CD4-positive, alpha-beta T cell (primary cell): ENCODE measurements at regions not wholly inside any gene's neighbourhood (a gene's known extent, or its start where the extent isn't known, plus 50 kb on each side); places are given as distances from the start of the nearest gene placed in this dataset.
"Not testable (repeated sequence)": the region's sequence is repeated elsewhere in the genome, so short reads cannot be mapped to it uniquely, and the experiment has no call there.

Source experiments
- ATAC-seq: fragments of 200-7000 bp; cut with Tn5 transposase; one replicate; pipeline ENCODE4 v1.10.0; 2022; ENCODE audit warnings: mild to moderate bottlenecking; ENCODE audit not compliant: poor library complexity
- CTCF ChIA-PET: fragments of 350-600 bp; sonication (Branson Sonifier 250); formaldehyde crosslinking; loops from one replicate; lab custom pipeline; 2021; ENCODE audit warnings: antibody characterized with exemption, inconsistent platforms; lab: Charles Lee
- POLR2A ChIA-PET: fragments of 350-600 bp; sonication (Branson Sonifier 250); formaldehyde crosslinking; loops from one replicate; lab custom pipeline; 2021; ENCODE audit warnings: antibody characterized with exemption, inconsistent platforms; lab: Charles Lee
- DNase-seq, 14 experiments: peaks; one replicate each; pipeline ENCODE4 v3.0.0-alpha.2; 2013 to 2020; ENCODE audit warnings: mixed read lengths in 2 of 14
- H3K27ac ChIP-seq, 2 donors: one replicate each; pipeline versions ENCODE4 v1.5.1 to v1.7.0; 2013; ENCODE audit warnings: low read length in 2 of 2, low read depth in 1 of 2, mild to moderate bottlenecking in 1 of 2
- H3K27me3 ChIP-seq, 2 experiments: 1 replicate in 1 of 2; 2 replicates in 1 of 2; pipeline versions ENCODE4 v1.6.1 to v1.7.0; 2013; ENCODE audit warnings: low read length in 2 of 2, control low read depth in 1 of 2, mild to moderate bottlenecking in 1 of 2, moderate library complexity in 1 of 2; ENCODE audit not compliant: insufficient read depth in 2 of 2, control insufficient read depth in 1 of 2
- H3K36me3 ChIP-seq: one replicate; pipeline ENCODE4 v1.6.1; 2013; ENCODE audit warnings: low read length, control low read depth; ENCODE audit not compliant: insufficient read depth
- H3K4me1 ChIP-seq: one replicate; pipeline ENCODE4 v1.6.1; 2013; ENCODE audit warnings: low read length, control low read depth; ENCODE audit not compliant: insufficient read depth
- H3K4me3 ChIP-seq: one replicate; pipeline ENCODE4 v1.5.1; 2013; ENCODE audit warnings: mild to moderate bottlenecking, low read length, moderate library complexity
- H3K9me3 ChIP-seq, 2 experiments: 1 replicate in 1 of 2; 2 replicates in 1 of 2; pipeline versions ENCODE4 v1.6.1 to v1.7.0; 2013; ENCODE audit warnings: low read length in 2 of 2, mild to moderate bottlenecking in 2 of 2, control low read depth in 1 of 2, moderate library complexity in 1 of 2; ENCODE audit not compliant: control insufficient read depth in 1 of 2, insufficient read depth in 1 of 2
- H3K27ac Mint-ChIP-seq: one replicate; pipeline ENCODE4 v1.8.0; 2020; ENCODE audit warnings: mixed read lengths
- H3K27me3 Mint-ChIP-seq: one replicate; pipeline ENCODE4 v1.8.0; 2021; ENCODE audit warnings: mixed read lengths
- H3K36me3 Mint-ChIP-seq: one replicate; pipeline ENCODE4 v1.8.0; 2021; ENCODE audit warnings: low read depth, mixed read lengths
- H3K4me1 Mint-ChIP-seq: one replicate; pipeline ENCODE4 v1.8.0; 2021; ENCODE audit warnings: low read depth, mixed read lengths
- H3K4me3 Mint-ChIP-seq: one replicate; pipeline ENCODE4 v1.8.0; 2020; ENCODE audit warnings: mild to moderate bottlenecking, mixed read lengths
- H3K9me3 Mint-ChIP-seq: one replicate; pipeline ENCODE4 v1.8.0; 2020; ENCODE audit warnings: mixed read lengths
- CTCF ChIP-seq: fragments of 200-600 bp; IDR thresholded peaks from one replicate; pipeline ENCODE4 v1.8.0; 2022; ENCODE audit warnings: antibody characterized with exemption, mild to moderate bottlenecking
- intact Hi-C, 2 experiments: fragments of 100-400 bp; cut with DNase I in 1 of 2; cut with micrococcal nuclease in 1 of 2; formaldehyde crosslinking; loops; one replicate each; pipeline versions ENCODE4 v1.15.1 to v1.9.0; 2023 to 2025; cut with DNase I, micrococcal nuclease

- H3K36me3 ChIP-seq, H3K27me3 ChIP-seq, DNase-seq, H3K27ac ChIP-seq, H3K4me3 Mint-ChIP-seq, H3K4me1 ChIP-seq, H3K4me1 Mint-ChIP-seq, H3K27me3 Mint-ChIP-seq, intact Hi-C loops, H3K4me3 ChIP-seq, ATAC-seq, H3K9me3 Mint-ChIP-seq, H3K27ac Mint-ChIP-seq, CTCF ChIA-PET, H3K36me3 Mint-ChIP-seq, POLR2A ChIA-PET: not testable (repeated sequence)
- peaks cover 0 to 24% of the 10 kb centered on the region in 2 experiments for H3K9me3 ChIP-seq
Measured at GRCh38 chr11:48902153-48902450, 81.6 kb downstream of the TRIM51G start.

- peak in 1 of 14 experiments; percentile 3 for DNase-seq
- H3K9me3 Mint-ChIP-seq, H3K27ac ChIP-seq, H3K36me3 ChIP-seq, H3K4me1 Mint-ChIP-seq, CTCF ChIA-PET, ATAC-seq, H3K4me1 ChIP-seq, intact Hi-C loops, H3K4me3 ChIP-seq, POLR2A ChIA-PET, H3K4me3 Mint-ChIP-seq, H3K27ac Mint-ChIP-seq, H3K27me3 Mint-ChIP-seq, H3K27me3 ChIP-seq, H3K36me3 Mint-ChIP-seq: not testable (repeated sequence)
- H3K9me3 ChIP-seq: peaks cover 0 to 24% of the 10 kb centered on the region in 2 experiments
Measured at GRCh38 chr11:48901381-48902152, 82.1 kb downstream of the TRIM51G start.

GRCh38 chr11:48900801-48901181, 82.9 kb downstream of the TRIM51G start:
- intact Hi-C loops, H3K9me3 Mint-ChIP-seq, H3K4me3 Mint-ChIP-seq, ATAC-seq, H3K4me3 ChIP-seq, H3K27me3 ChIP-seq, H3K4me1 Mint-ChIP-seq, H3K4me1 ChIP-seq, H3K27me3 Mint-ChIP-seq, H3K36me3 ChIP-seq, H3K27ac ChIP-seq, H3K27ac Mint-ChIP-seq, H3K36me3 Mint-ChIP-seq, CTCF ChIA-PET, POLR2A ChIA-PET: not testable (repeated sequence)
- H3K9me3 ChIP-seq: peaks cover 0 to 24% of the 10 kb centered on the region in 2 experiments
- peak in 1 of 14 experiments; percentile 4 for DNase-seq

GRCh38 chr11:48900131-48900800, 83.4 kb downstream of the TRIM51G start:
- H3K4me3 ChIP-seq: no peak overlapping the region
- no peak for TF ChIP-seq CTCF
- intact Hi-C loops: no loop called here
- no peaks in the 10 kb centered on the region for H3K27me3 Mint-ChIP-seq
- peak in 2 of 14 experiments; percentile 5 for DNase-seq
- H3K4me1 ChIP-seq: no peaks in the 10 kb centered on the region
- peaks cover 0 to 24% of the 10 kb centered on the region in 2 experiments for H3K9me3 ChIP-seq
- H3K4me3 Mint-ChIP-seq: no peak overlapping the region
- H3K4me1 Mint-ChIP-seq: no peaks in the 10 kb centered on the region
- ChIA-PET CTCF (no interaction called here), POLR2A (no interaction called here)
- H3K9me3 Mint-ChIP-seq: no peaks in the 10 kb centered on the region
- H3K27me3 ChIP-seq: no peaks in the 10 kb centered on the region
- H3K36me3 ChIP-seq: no peaks in the 10 kb centered on the region
- H3K36me3 Mint-ChIP-seq: no peaks in the 10 kb centered on the region
- no peak overlapping the region for H3K27ac ChIP-seq
- no peak overlapping the region for H3K27ac Mint-ChIP-seq
- no peak for ATAC-seq
